Lung (tissue), 11 donors: ENCODE measurements at regions not wholly inside any gene's neighbourhood (a gene's known extent, or its start where the extent isn't known, plus 50 kb on each side); places are given as distances from the start of the nearest gene placed in this dataset.

Experiments used
- ATAC-seq: fragments of 200-7000 bp; cut with Tn5 transposase; one replicate; pipeline ENCODE4 v1.9.1; 2020; ENCODE audit warnings: moderate number of reproducible peaks; ENCODE audit not compliant: insufficient read depth, low FRiP score
- DNase-seq, 3 donors: peaks; one replicate each; pipeline ENCODE4 v3.0.0-alpha.2; 2013 to 2017
- H3K27ac ChIP-seq, 2 donors: one replicate each; pipeline ENCODE4 v1.5.1; 2013; ENCODE audit warnings: mild to moderate bottlenecking in 2 of 2, moderate library complexity in 2 of 2, control low read depth in 1 of 2, inconsistent platforms in 1 of 2, low read depth in 1 of 2, low read length in 1 of 2
- H3K27me3 ChIP-seq, 3 donors: one replicate each; pipeline ENCODE4 v1.5.1; 2013; ENCODE audit warnings: low read length in 2 of 3; ENCODE audit not compliant: control insufficient read depth in 3 of 3, insufficient read depth in 3 of 3
- H3K36me3 ChIP-seq, 4 donors: one replicate each; pipeline ENCODE4 v1.5.1; 2013; ENCODE audit warnings: low read length in 4 of 4, mild to moderate bottlenecking in 1 of 4, moderate library complexity in 1 of 4; ENCODE audit not compliant: control insufficient read depth in 4 of 4, insufficient read depth in 4 of 4
- H3K4me1 ChIP-seq, 5 donors: one replicate each; pipeline ENCODE4 v1.5.1; 2013; ENCODE audit warnings: low read length in 5 of 5, mild to moderate bottlenecking in 2 of 5, moderate library complexity in 1 of 5; ENCODE audit not compliant: control insufficient read depth in 5 of 5, insufficient read depth in 5 of 5
- H3K4me3 ChIP-seq: one replicate; pipeline ENCODE4 v1.5.1; 2013; ENCODE audit warnings: mild to moderate bottlenecking, control low read depth, moderate library complexity
- H3K9ac ChIP-seq, 2 donors: one replicate each; pipeline ENCODE4 v1.5.1; 2013; ENCODE audit warnings: low read length in 2 of 2, control low read depth in 1 of 2; ENCODE audit not compliant: insufficient read depth in 1 of 2
- H3K9me3 ChIP-seq, 4 donors: one replicate each; pipeline ENCODE4 v1.5.1; 2013; ENCODE audit warnings: low read length in 3 of 4, mild to moderate bottlenecking in 1 of 4, moderate library complexity in 1 of 4; ENCODE audit not compliant: control insufficient read depth in 4 of 4, insufficient read depth in 3 of 4
- WGBS, 2 donors: extraction: QIAGEN DNeasy Blood & Tissue Kit; methylation state at CpG; one replicate each; pipeline ENCODE4 v1.1.7; 2013; 5-methylcytosine and 5-hydroxymethylcytosine counted together
- TF ChIP-seq, protein P1 (sequence below): IDR thresholded peaks from 2 replicates; pipeline ENCODE4 v1.5.1; 2012; ENCODE audit warnings: mild to moderate bottlenecking; ENCODE audit errors: control extremely low read depth, extremely low read depth
- donor health status: control.
- donor health status: control.
- donor health status: Bipolar disorder and iron deficiency.
- donor health status: healthy.
- donor health status: DM: yes; HTN: yes; CAD: no.

DNA sequence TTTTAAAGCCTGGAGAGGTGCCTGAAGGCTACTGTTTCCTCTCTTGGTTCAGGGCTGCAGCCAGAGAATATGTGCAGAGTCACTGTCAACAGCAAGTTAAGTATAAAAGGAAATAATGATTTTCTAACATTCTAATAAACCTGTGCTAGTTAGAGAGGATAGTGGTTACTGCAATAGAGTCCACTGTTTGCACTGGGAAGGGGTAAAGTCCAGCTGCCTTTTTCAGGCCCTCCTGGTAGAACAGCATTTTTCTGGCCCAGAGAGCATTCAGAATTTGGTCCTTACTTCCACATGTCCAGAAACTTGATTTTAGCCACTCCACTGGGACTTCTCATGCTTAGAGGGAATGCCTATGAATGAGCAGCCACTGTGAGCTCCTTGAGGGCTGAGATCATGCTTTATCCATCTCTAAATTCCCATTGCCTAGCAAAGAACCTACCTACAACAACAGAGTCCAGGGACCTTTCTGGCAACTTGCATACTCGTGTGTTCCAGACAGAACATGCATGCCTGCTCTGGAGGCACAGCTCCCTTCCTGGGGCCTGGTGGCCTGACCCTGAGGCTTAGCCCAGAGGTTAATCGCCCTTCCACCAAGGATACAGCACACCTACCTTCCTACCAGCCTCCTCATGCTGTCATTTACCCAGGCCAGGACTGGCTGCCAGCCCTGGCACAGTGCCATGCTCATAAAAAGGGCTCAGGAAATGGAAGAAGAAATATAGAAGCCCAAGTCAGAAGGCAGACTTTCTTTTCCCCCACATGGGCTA is 50.3 kb upstream of the ATP13A3 start:
- Histone ChIP-seq H3K4me1 (peaks cover 0 to 5% (median 0%) of the 10 kb centered on the region in 5 donors), H3K36me3 (no peaks in the 10 kb centered on the region), H3K9me3 (peaks cover 0 to 3% (median 0%) of the 10 kb centered on the region in 4 donors), H3K27me3 (no peaks in the 10 kb centered on the region), H3K27ac (peak overlapping the region; percentile 15), H3K4me3 (no peak overlapping the region), H3K9ac (no peak overlapping the region)
- no peak for ATAC-seq
- DNase-seq: peak in 2 of 3 donors; percentile 21 to 34
- TF ChIP-seq, protein P1, sequence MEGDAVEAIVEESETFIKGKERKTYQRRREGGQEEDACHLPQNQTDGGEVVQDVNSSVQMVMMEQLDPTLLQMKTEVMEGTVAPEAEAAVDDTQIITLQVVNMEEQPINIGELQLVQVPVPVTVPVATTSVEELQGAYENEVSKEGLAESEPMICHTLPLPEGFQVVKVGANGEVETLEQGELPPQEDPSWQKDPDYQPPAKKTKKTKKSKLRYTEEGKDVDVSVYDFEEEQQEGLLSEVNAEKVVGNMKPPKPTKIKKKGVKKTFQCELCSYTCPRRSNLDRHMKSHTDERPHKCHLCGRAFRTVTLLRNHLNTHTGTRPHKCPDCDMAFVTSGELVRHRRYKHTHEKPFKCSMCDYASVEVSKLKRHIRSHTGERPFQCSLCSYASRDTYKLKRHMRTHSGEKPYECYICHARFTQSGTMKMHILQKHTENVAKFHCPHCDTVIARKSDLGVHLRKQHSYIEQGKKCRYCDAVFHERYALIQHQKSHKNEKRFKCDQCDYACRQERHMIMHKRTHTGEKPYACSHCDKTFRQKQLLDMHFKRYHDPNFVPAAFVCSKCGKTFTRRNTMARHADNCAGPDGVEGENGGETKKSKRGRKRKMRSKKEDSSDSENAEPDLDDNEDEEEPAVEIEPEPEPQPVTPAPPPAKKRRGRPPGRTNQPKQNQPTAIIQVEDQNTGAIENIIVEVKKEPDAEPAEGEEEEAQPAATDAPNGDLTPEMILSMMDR: no peak
- WGBS, 2 donors: 50 to 53% methylated on average over 2 of the region's 2 CpGs
